Neural cell (in vitro differentiated cells): ENCODE measurements at regions not wholly inside any gene's neighbourhood (a gene's known extent, or its start where the extent isn't known, plus 50 kb on each side); places are given as distances from the start of the nearest gene placed in this dataset.

Source experiments
- H2AFZ ChIP-seq: fragments of 200-600, 300-800 bp; sonication (generic), shearing (Covaris generic); 2 replicates; pipeline ENCODE4 v1.6.0; 2014; ENCODE audit warnings: low read depth, mild to moderate bottlenecking, antibody characterized with exemption, low read length, moderate library complexity
- H3F3A ChIP-seq: fragments of 200-600 bp; shearing (Covaris generic); 2 replicates; pipeline ENCODE4 v1.6.1; 2016; ENCODE audit warnings: mild to moderate bottlenecking, moderate library complexity, mixed read lengths, antibody characterized with exemption, low read length; ENCODE audit not compliant: insufficient read depth, poor library complexity, severe bottlenecking
- H3K27ac ChIP-seq: fragments of 200-600, 300-800 bp; sonication (generic), shearing (Covaris generic); 2 replicates; pipeline ENCODE4 v1.5.1; 2014; ENCODE audit warnings: mild to moderate bottlenecking, low read length, moderate library complexity
- H3K27me3 ChIP-seq: fragments of 300-800, 200-600 bp; sonication (generic), shearing (Covaris generic); 2 replicates; pipeline ENCODE4 v1.6.0; 2014; ENCODE audit warnings: mild to moderate bottlenecking, low read depth, low read length, moderate library complexity; ENCODE audit not compliant: insufficient read depth
- H3K36me3 ChIP-seq: fragments of 300-800, 200-600 bp; sonication (generic), shearing (Covaris generic); 2 replicates; pipeline ENCODE4 v1.5.1; 2014; ENCODE audit warnings: mild to moderate bottlenecking, antibody characterized with exemption, low read length, moderate library complexity; ENCODE audit not compliant: insufficient read depth
- H3K4me2 ChIP-seq: fragments of 300-800, 200-600 bp; sonication (generic), shearing (Covaris generic); 2 replicates; pipeline ENCODE4 v1.6.0; 2014; ENCODE audit warnings: mild to moderate bottlenecking, low read length
- H3K4me3 ChIP-seq: fragments of 300-800, 200-600 bp; sonication (generic), shearing (Covaris generic); 2 replicates; pipeline ENCODE4 v1.5.1; 2014; ENCODE audit warnings: mild to moderate bottlenecking, low read length, moderate library complexity
- H3K79me2 ChIP-seq: fragments of 200-600 bp; shearing (Covaris generic); replicated peaks from 2 replicates; pipeline ENCODE4 v1.6.0; 2014; ENCODE audit warnings: mild to moderate bottlenecking, low read length, moderate library complexity; ENCODE audit not compliant: insufficient read depth
- H3K9ac ChIP-seq: fragments of 300-800, 200-600 bp; sonication (generic), shearing (Covaris generic); 2 replicates; pipeline ENCODE4 v1.6.1; 2016; ENCODE audit warnings: mild to moderate bottlenecking, low read length, mixed read lengths
- H3K9me2 ChIP-seq: fragments of 200-600 bp; shearing (Covaris generic); 2 replicates; pipeline ENCODE4 v1.6.1; 2016; ENCODE audit warnings: mild to moderate bottlenecking, low read length, mixed read lengths; ENCODE audit not compliant: insufficient read depth
- H3K9me3 ChIP-seq: fragments of 200-600, 300-800 bp; sonication (generic), shearing (Covaris generic); 2 replicates; pipeline ENCODE4 v1.6.1; 2016; ENCODE audit warnings: mild to moderate bottlenecking, mixed run types, low read length, moderate library complexity, mixed read lengths
- H4K20me1 ChIP-seq: fragments of 200-600 bp; shearing (Covaris generic); 2 replicates; pipeline ENCODE4 v1.6.1; 2016; ENCODE audit warnings: mild to moderate bottlenecking, mixed run types; ENCODE audit not compliant: insufficient read depth
- EP300 ChIP-seq: fragments of 450-650 bp; conservative IDR thresholded peaks from 2 replicates; pipeline ENCODE4 v1.6.1; 2014; ENCODE audit warnings: antibody characterized with exemption, mild to moderate bottlenecking, moderate library complexity; ENCODE audit not compliant: poor library complexity, severe bottlenecking
- EZH2 ChIP-seq: fragments of 200-600, 300-800 bp; shearing (Covaris generic), sonication (generic); IDR thresholded peaks from 2 replicates; pipeline ENCODE4 v1.6.1; 2014; ENCODE audit warnings: antibody characterized with exemption, low read length, borderline replicate concordance, mild to moderate bottlenecking; ENCODE audit not compliant: insufficient read depth, poor library complexity, severe bottlenecking
- MXI1 ChIP-seq: fragments of 450-650 bp; conservative IDR thresholded peaks from 2 replicates; pipeline ENCODE4 v1.6.1; 2014; ENCODE audit warnings: antibody characterized with exemption, mild to moderate bottlenecking; ENCODE audit not compliant: poor library complexity, severe bottlenecking
- POLR2AphosphoS5 ChIP-seq: IDR thresholded peaks from 2 replicates; pipeline ENCODE4 v1.6.1; 2012
- RAD21 ChIP-seq: fragments of 450-650 bp; conservative IDR thresholded peaks from 2 replicates; pipeline ENCODE4 v1.6.1; 2014; ENCODE audit warnings: antibody characterized with exemption, mild to moderate bottlenecking, moderate library complexity
- SMC3 ChIP-seq: fragments of 450-650 bp; conservative IDR thresholded peaks from 2 replicates; pipeline ENCODE4 v1.6.1; 2014; ENCODE audit warnings: antibody characterized with exemption, mild to moderate bottlenecking, moderate library complexity; ENCODE audit not compliant: poor library complexity
- TAF1 ChIP-seq: IDR thresholded peaks from 2 replicates; pipeline ENCODE4 v1.6.1; 2012; ENCODE audit warnings: low read depth
- TF ChIP-seq, protein P1 (sequence below): fragments of 450-650 bp; IDR thresholded peaks from 2 replicates; pipeline ENCODE4 v1.5.1; 2014; ENCODE audit warnings: antibody characterized with exemption, mild to moderate bottlenecking, moderate library complexity; ENCODE audit not compliant: poor library complexity, severe bottlenecking
- TF ChIP-seq, protein P2 (sequence below): IDR thresholded peaks from 2 replicates; pipeline ENCODE4 v1.6.1; 2012; ENCODE audit warnings: borderline replicate concordance

DNA sequence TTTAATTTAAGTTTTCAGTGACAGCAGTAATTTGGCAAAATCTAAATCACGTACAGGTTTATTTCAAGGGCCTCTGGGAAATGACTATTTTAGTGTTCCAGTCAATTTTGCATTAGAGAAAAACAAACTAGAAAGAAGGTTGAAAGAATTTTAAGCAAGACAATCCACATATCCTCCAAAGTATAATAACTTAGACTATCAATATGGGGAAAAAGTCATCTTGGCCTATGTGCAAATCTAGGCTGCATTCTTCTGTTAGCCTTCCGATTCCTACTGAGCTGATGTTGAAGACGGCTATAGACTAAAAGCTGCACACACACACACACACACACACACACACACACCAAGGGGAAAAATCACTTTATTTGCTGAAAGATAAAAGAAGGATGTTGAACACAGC is 81.3 kb downstream of the SLITRK6 start:
- Histone ChIP-seq H3K4me3 (no peak overlapping the region), H3K27ac (no peak overlapping the region), H3K27me3 (no peaks in the 10 kb centered on the region), H3K79me2 (no peaks in the 10 kb centered on the region), H4K20me1 (no peaks in the 10 kb centered on the region), H3K9me3 (no peaks in the 10 kb centered on the region), H3F3A (no peaks in the 10 kb centered on the region), H3K9me2 (no peaks in the 10 kb centered on the region), H2AFZ (no peak overlapping the region), H3K4me2 (no peak overlapping the region), H3K9ac (no peak overlapping the region), H3K36me3 (no peaks in the 10 kb centered on the region)
- TF ChIP-seq, protein P1, sequence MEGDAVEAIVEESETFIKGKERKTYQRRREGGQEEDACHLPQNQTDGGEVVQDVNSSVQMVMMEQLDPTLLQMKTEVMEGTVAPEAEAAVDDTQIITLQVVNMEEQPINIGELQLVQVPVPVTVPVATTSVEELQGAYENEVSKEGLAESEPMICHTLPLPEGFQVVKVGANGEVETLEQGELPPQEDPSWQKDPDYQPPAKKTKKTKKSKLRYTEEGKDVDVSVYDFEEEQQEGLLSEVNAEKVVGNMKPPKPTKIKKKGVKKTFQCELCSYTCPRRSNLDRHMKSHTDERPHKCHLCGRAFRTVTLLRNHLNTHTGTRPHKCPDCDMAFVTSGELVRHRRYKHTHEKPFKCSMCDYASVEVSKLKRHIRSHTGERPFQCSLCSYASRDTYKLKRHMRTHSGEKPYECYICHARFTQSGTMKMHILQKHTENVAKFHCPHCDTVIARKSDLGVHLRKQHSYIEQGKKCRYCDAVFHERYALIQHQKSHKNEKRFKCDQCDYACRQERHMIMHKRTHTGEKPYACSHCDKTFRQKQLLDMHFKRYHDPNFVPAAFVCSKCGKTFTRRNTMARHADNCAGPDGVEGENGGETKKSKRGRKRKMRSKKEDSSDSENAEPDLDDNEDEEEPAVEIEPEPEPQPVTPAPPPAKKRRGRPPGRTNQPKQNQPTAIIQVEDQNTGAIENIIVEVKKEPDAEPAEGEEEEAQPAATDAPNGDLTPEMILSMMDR: no peak
- TF ChIP-seq EP300 (no peak), POLR2AphosphoS5 (no peak), MXI1 (no peak)

DNA sequence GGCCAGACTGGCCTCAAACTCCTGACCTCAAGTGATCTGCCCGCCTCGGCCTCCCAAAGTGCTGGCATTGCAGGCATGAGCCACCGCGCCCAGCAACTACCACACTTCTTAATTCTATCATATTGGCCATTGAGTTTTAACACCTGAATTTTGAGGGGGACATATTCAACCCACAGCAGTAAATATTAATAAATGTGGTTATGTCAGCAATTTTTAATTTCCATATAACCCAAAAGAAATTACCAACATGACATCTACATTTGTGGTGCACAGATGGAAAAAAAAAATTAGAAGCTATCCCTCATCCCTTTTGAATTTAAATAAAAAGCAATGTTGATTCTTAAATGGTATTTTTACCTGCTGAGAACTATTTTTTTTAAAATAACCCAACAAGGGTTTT is 88.7 kb downstream of the SLITRK6 start:
- no peak overlapping the region for H2AFZ ChIP-seq
- no peaks in the 10 kb centered on the region for H3K79me2 ChIP-seq
- no peaks in the 10 kb centered on the region for H3K9me3 ChIP-seq
- H3K4me2 ChIP-seq: no peak overlapping the region
- H3K36me3 ChIP-seq: no peaks in the 10 kb centered on the region
- no peak overlapping the region for H3K27ac ChIP-seq
- no peaks in the 10 kb centered on the region for H4K20me1 ChIP-seq
- no peaks in the 10 kb centered on the region for H3F3A ChIP-seq
- no peak overlapping the region for H3K9ac ChIP-seq
- no peak overlapping the region for H3K4me3 ChIP-seq
- H3K27me3 ChIP-seq: no peaks in the 10 kb centered on the region
- no peaks in the 10 kb centered on the region for H3K9me2 ChIP-seq
- TF ChIP-seq, protein P2, sequence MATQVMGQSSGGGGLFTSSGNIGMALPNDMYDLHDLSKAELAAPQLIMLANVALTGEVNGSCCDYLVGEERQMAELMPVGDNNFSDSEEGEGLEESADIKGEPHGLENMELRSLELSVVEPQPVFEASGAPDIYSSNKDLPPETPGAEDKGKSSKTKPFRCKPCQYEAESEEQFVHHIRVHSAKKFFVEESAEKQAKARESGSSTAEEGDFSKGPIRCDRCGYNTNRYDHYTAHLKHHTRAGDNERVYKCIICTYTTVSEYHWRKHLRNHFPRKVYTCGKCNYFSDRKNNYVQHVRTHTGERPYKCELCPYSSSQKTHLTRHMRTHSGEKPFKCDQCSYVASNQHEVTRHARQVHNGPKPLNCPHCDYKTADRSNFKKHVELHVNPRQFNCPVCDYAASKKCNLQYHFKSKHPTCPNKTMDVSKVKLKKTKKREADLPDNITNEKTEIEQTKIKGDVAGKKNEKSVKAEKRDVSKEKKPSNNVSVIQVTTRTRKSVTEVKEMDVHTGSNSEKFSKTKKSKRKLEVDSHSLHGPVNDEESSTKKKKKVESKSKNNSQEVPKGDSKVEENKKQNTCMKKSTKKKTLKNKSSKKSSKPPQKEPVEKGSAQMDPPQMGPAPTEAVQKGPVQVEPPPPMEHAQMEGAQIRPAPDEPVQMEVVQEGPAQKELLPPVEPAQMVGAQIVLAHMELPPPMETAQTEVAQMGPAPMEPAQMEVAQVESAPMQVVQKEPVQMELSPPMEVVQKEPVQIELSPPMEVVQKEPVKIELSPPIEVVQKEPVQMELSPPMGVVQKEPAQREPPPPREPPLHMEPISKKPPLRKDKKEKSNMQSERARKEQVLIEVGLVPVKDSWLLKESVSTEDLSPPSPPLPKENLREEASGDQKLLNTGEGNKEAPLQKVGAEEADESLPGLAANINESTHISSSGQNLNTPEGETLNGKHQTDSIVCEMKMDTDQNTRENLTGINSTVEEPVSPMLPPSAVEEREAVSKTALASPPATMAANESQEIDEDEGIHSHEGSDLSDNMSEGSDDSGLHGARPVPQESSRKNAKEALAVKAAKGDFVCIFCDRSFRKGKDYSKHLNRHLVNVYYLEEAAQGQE: no peak
- TF ChIP-seq MXI1 (no peak), EP300 (no peak), SMC3 (no peak), RAD21 (no peak), EZH2 (no peak), TAF1 (no peak), POLR2AphosphoS5 (no peak)
- TF ChIP-seq, protein P1: no peak
